ENCODE measurements at regions not wholly inside any gene's neighbourhood (a gene's known extent, or its start where the extent isn't known, plus 50 kb on each side); places are given as distances from the start of the nearest gene placed in this dataset.
"Not testable (repeated sequence)": the region's sequence is repeated elsewhere in the genome, so short reads cannot be mapped to it uniquely, and the experiment has no call there.

DNA sequence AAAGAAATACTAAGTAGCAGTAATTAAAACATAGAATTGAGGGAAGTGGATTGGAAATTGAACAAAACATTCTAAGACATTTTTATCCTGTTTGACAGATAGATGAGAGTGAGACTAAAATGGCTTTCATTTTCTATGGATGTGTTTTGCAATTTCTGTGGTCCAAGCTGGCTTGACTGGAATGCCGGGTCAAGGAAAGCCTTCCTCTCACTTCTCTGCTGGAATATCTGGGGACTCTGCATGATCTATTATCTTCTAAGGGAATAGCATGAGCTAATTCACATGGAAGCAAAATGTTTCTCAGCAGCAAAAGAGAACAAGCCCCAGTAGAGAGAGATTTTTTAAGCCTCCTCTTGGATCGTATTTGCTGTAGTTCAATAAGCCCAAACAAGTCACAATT is 407.9 kb upstream of the ATXN7L3B start:
- no peaks in the 10 kb centered on the region for H3K27me3 Mint-ChIP-seq
- H3K27ac Mint-ChIP-seq, result no peak overlapping the region
- H3K4me3 Mint-ChIP-seq, result no peak overlapping the region
- DNase-seq (no peak), ATAC-seq (no peak)
- no peaks in the 10 kb centered on the region for H3K4me1 Mint-ChIP-seq
- H3K9me3 Mint-ChIP-seq, result peaks cover 5% of the 10 kb centered on the region
- H3K36me3 Mint-ChIP-seq (ENCODE audit: low read depth), result no peaks in the 10 kb centered on the region

DNA sequence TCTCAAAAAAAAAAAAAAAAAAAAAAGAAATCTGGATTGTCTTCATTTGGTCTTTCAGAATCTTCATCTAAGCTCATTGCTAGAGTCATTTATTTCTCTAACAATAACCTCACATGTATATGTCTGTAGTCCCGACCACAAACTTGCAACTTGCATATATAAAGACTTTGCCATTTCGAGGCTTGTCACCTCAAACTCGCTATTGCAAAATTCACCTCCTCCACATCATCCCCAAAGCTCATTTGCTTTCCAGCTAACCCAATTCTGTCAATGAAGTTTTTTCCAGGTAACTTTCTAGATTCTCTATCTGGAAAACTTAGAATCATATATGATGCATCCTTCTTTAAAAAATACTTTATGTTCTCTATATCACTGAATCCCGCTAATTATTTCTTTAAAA is 393.2 kb upstream of the ATXN7L3B start:
- Mint-ChIP-seq H3K9me3 (no peaks in the 10 kb centered on the region), H3K27me3 (no peaks in the 10 kb centered on the region), H3K27ac (no peak overlapping the region), H3K36me3 (ENCODE audit: low read depth) (no peaks in the 10 kb centered on the region), H3K4me1 (no peaks in the 10 kb centered on the region), H3K4me3 (no peak overlapping the region)
- ATAC-seq (no peak), DNase-seq (no peak)

DNA sequence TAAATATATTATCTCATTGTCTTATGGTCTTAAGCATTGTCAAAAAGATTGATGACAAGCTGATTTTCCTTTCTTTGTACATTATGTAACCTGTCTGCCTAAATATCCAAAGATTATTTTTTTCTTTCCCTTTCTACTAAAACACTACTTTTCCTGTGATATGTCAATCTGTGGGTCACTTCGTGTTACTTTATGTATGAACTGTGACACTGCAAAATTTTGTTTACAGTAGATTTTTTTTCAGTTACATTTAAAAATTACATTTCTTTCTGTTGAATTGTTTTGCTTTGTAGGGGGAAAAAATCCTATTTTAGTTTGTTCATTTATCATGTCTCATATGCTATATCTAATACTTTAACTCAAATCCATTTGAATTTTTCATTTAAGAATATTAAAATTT is 392.3 kb upstream of the ATXN7L3B start:
- H3K36me3 Mint-ChIP-seq (ENCODE audit: low read depth), result no peaks in the 10 kb centered on the region
- no peaks in the 10 kb centered on the region for H3K27me3 Mint-ChIP-seq
- no peaks in the 10 kb centered on the region for H3K9me3 Mint-ChIP-seq
- H3K4me1 Mint-ChIP-seq, result no peaks in the 10 kb centered on the region
- DNase-seq, result no peak
- no peak overlapping the region for H3K27ac Mint-ChIP-seq
- H3K4me3 Mint-ChIP-seq, result no peak overlapping the region
- ATAC-seq, result no peak

DNA sequence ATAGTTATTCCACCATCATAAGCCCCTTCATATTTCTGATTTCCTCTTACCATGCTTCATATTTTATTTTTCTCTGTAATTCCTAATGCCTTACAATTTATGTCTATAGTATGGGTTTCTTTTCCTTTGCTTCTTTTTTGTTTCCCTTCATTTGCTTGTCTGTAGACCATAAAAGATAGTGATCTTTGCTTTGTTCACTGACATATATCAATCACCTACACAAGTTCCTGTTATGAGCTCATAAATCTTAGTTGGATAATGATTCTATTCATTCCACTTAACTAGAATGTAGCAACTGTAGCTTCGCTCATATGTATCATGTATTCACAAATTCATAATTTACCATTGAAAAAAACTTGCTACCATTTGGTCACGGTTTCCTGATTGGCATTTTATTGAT is 388.8 kb upstream of the ATXN7L3B start:
- H3K27ac Mint-ChIP-seq, result no peak overlapping the region
- no peaks in the 10 kb centered on the region for H3K36me3 Mint-ChIP-seq (ENCODE audit: low read depth)
- no peaks in the 10 kb centered on the region for H3K9me3 Mint-ChIP-seq
- no peaks in the 10 kb centered on the region for H3K27me3 Mint-ChIP-seq
- DNase-seq (no peak), ATAC-seq (no peak)
- H3K4me3 Mint-ChIP-seq, result no peak overlapping the region
- no peaks in the 10 kb centered on the region for H3K4me1 Mint-ChIP-seq

DNA sequence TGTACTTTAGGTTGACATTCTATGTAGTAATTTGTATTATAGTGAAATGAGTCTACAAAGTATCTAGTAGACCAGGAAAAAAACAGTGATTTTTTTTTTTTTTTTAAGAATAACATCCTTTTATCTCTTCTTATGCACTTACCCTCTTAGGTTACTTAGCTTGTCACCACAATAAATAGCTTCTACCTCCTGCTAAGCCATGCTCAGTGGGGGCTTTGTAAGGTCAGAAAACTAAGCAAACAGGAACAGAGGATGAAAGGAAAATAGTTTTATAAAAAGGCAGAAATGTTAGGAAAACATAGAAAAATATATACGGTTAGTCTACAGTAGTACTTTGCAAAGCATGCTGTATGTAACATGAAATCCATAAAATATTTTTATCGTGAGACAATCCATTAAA is 385.3 kb upstream of the ATXN7L3B start:
- H3K36me3 Mint-ChIP-seq (ENCODE audit: low read depth), result no peaks in the 10 kb centered on the region
- DNase-seq, result no peak
- no peak overlapping the region for H3K27ac Mint-ChIP-seq
- H3K27me3 Mint-ChIP-seq, result no peaks in the 10 kb centered on the region
- H3K9me3 Mint-ChIP-seq, result no peaks in the 10 kb centered on the region
- H3K4me3 Mint-ChIP-seq, result no peak overlapping the region
- ATAC-seq, result no peak
- H3K4me1 Mint-ChIP-seq, result no peaks in the 10 kb centered on the region

DNA sequence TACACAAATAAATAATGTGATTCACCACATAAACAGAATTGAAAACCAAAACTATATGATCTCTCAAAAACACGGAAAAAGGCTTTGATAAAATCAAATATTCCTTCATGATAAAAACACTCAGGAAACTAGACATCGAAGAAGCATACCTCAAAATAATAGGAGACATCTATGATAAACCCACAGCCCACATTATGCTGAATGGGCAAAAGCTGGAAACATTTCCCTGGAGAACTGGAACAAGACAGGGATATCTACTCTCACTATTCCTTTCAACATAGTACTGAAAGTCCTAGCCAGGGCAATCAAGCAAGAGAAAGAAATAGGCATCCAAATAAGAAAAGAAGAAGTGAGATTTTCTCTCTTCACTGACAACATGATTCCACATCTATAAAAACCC is 371.5 kb upstream of the ATXN7L3B start:
- Mint-ChIP-seq H3K4me1 (no peaks in the 10 kb centered on the region), H3K27me3 (no peaks in the 10 kb centered on the region), H3K27ac (no peak overlapping the region), H3K9me3 (peaks cover 3% of the 10 kb centered on the region), H3K36me3 (ENCODE audit: low read depth) (no peaks in the 10 kb centered on the region), H3K4me3 (no peak overlapping the region)
- DNase-seq (no peak), ATAC-seq (no peak)

DNA sequence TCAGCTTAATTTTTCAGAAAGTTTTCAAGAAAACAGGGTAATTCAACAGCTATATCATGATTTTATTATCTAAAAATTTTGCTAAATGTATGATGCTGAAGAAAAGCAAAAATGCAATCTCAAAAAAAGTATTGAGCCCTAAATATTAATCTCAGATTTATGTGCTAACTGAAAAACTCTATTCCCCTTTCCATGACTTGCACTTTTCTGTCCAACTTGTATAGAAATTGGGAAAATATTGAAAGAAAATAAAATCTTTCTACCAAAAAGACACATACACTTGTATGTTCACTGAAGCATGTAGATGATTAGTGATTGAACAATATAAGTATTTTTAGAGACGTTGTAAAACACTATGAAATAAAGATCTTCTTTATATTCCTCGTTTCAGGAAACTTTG is 368.0 kb upstream of the ATXN7L3B start:
- H3K27me3 Mint-ChIP-seq, result no peaks in the 10 kb centered on the region
- peaks cover 7% of the 10 kb centered on the region for H3K9me3 Mint-ChIP-seq
- no peaks in the 10 kb centered on the region for H3K36me3 Mint-ChIP-seq (ENCODE audit: low read depth)

DNA sequence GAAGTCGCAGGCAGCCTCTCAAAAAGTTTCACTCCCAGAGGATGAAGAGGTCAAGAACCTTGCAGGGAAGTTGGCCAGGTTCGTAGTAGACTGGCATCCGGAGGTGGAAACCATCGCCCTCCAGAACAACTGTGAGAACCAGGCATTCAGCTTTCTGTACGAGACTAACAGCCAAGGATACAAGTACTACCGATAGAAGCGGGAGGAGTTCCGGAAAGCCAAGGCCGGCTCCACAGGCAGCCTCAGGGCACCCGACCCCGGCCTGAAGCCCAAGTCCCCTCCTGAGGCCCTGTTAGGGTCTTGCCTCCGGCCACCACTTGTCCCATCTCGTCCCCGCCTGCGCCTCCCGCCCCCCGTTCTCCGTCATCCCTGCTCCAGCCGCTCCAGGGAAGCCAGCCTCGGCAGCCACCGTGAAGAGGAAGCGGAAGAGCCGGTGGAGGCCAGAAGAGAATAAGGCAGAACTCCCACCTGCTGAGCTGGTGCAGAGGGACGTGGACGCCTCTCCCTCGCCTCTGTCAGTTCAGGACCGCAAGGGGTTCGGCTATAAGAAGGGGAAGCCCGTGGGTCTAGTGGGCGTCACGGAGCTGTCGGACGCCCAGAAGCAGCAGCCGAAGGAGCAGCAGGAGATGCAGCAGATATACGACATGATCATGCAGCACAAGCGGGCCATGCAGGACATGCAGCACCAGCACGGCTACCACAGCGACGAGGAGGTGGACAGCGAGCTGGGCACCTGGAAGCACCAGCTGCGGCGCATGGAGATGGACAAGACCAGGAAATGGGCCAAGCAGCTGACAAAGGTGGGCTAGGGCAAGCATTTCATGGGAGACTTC is 366.8 kb upstream of the ATXN7L3B start:
- no peak for DNase-seq
- Mint-ChIP-seq H3K4me3 (no peak overlapping the region), H3K27ac (no peak overlapping the region), H3K4me1 (no peaks in the 10 kb centered on the region), H3K36me3 (ENCODE audit: low read depth) (no peaks in the 10 kb centered on the region), H3K9me3 (peaks cover 7% of the 10 kb centered on the region), H3K27me3 (no peaks in the 10 kb centered on the region)
- no peak for ATAC-seq

More for the DNA sequence above, 368.0 kb upstream of the ATXN7L3B start:
- no peak overlapping the region for H3K27ac Mint-ChIP-seq
- ATAC-seq (no peak), DNase-seq (no peak)
- no peak overlapping the region for H3K4me3 Mint-ChIP-seq
- no peaks in the 10 kb centered on the region for H3K4me1 Mint-ChIP-seq

DNA sequence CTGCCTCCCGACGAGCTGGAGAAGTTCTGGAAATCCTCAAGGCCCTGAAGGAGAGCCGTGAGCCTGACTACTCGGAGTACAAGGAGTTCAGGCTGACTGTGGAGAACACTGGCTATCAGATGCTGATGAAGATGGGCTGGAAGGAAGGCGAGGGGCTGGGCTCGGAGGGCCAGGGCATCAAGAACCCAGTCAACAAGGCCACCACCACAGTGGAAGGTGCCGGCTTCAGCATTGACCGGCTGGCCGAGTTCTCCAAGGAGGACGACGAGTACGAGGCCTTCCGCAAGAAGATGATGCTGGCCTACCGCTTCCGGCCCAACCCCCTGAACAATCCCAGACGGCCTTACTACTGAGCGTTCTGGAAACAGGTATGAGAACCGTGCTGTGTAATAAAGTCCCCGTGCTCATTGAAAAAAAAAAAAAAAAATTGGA is 366.1 kb upstream of the ATXN7L3B start:
- H3K4me3 Mint-ChIP-seq, result no peak overlapping the region
- H3K27me3 Mint-ChIP-seq, result no peaks in the 10 kb centered on the region
- no peaks in the 10 kb centered on the region for H3K36me3 Mint-ChIP-seq (ENCODE audit: low read depth)
- peaks cover 11% of the 10 kb centered on the region for H3K9me3 Mint-ChIP-seq
- ATAC-seq (no peak), DNase-seq (no peak)
- H3K27ac Mint-ChIP-seq, result no peak overlapping the region
- H3K4me1 Mint-ChIP-seq, result no peaks in the 10 kb centered on the region

DNA sequence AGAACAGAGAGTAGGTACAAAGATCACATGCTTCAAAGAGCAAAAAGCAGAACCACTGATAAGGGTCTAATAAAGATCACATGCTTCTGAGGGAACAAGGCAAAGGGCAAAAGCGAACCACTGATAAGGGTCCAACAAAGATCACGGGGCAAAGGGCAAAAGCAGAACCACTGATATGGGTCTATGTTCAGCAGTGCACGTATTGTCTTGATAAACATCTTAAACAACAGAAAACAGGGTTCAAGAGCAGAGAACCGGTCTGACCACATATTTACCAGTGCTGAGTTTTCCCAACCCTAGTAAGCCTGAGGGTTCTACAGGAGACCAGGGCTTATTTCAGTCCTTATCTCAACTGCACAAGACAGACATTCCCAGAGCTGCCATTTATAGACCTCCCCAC is 362.7 kb upstream of the ATXN7L3B start:
- H3K36me3 Mint-ChIP-seq (ENCODE audit: low read depth); H3K4me1 Mint-ChIP-seq; H3K27me3 Mint-ChIP-seq; H3K4me3 Mint-ChIP-seq; DNase-seq; H3K27ac Mint-ChIP-seq; ATAC-seq: not testable (repeated sequence)
- H3K9me3 Mint-ChIP-seq, result peaks cover 21% of the 10 kb centered on the region

DNA sequence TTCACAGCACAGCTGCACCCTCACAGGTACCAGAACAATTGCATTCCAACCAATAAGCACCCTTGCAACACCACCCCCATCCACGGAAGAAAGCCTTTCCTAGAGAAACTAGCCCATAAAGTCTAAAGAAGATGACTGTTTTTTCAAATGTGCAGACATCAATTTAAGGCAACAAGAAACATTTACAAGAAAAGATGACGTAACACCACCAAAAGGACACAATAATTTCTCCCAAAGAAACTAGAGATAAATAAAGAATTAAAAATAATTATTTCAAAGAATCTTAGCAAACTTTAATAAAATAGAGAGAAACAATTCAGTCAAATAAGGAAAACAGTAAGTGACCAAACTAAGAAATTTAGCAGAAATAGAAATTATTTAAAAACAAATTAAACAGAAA is 352.3 kb upstream of the ATXN7L3B start:
- ATAC-seq, result no peak
- H3K27me3 Mint-ChIP-seq, result no peaks in the 10 kb centered on the region
- H3K36me3 Mint-ChIP-seq (ENCODE audit: low read depth), result no peaks in the 10 kb centered on the region
- no peak for DNase-seq
- H3K4me3 Mint-ChIP-seq, result no peak overlapping the region
- H3K4me1 Mint-ChIP-seq, result no peaks in the 10 kb centered on the region
- no peak overlapping the region for H3K27ac Mint-ChIP-seq
- peaks cover 6% of the 10 kb centered on the region for H3K9me3 Mint-ChIP-seq

DNA sequence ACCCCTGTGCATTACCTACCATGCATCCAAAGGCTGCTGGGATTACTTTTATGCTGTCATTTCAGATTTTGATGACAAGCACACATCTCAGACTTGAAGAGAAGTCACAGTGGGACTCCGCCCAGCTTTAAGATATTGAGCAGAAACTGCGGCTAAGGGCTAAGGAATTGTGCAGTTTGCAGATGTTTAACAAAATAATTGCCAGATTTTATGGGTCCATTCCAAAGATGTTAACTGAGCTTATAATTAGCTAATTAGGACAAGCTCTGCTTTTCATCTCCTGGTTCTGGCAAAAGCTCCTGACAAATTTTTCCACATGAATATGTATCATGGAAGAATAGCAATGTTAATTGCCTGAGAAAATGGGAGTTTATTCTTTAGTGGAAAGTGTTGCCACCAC is 344.4 kb upstream of the ATXN7L3B start:
- DNase-seq, result no peak
- Mint-ChIP-seq H3K27me3 (no peaks in the 10 kb centered on the region), H3K4me1 (no peaks in the 10 kb centered on the region), H3K4me3 (no peak overlapping the region), H3K36me3 (ENCODE audit: low read depth) (no peaks in the 10 kb centered on the region), H3K27ac (no peak overlapping the region), H3K9me3 (peaks cover 7% of the 10 kb centered on the region)
- ATAC-seq, result no peak

DNA sequence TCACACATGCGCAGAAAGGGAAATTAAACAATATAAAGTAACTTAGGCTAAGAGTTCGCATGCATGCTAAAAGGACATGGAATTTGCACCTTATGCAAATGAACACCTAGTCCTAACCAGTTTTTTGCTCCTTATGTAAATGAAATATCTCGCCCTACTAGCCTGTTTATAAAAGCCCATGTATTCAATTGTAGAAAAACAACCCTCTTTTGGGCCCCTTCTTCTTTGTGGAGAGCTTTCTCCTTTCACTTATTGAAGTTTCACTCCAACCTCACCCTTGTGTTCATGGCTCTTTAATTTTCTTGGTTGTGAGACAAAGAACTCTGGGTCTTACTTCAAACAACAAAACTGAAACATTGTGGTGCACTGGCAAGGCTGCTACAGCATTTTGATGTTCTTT is 333.4 kb upstream of the ATXN7L3B start:
- Mint-ChIP-seq H3K27me3 (no peaks in the 10 kb centered on the region), H3K9me3 (peaks cover 7% of the 10 kb centered on the region), H3K36me3 (ENCODE audit: low read depth) (no peaks in the 10 kb centered on the region), H3K4me3 (no peak overlapping the region), H3K27ac (no peak overlapping the region), H3K4me1 (no peaks in the 10 kb centered on the region)
- DNase-seq (no peak), ATAC-seq (no peak)

DNA sequence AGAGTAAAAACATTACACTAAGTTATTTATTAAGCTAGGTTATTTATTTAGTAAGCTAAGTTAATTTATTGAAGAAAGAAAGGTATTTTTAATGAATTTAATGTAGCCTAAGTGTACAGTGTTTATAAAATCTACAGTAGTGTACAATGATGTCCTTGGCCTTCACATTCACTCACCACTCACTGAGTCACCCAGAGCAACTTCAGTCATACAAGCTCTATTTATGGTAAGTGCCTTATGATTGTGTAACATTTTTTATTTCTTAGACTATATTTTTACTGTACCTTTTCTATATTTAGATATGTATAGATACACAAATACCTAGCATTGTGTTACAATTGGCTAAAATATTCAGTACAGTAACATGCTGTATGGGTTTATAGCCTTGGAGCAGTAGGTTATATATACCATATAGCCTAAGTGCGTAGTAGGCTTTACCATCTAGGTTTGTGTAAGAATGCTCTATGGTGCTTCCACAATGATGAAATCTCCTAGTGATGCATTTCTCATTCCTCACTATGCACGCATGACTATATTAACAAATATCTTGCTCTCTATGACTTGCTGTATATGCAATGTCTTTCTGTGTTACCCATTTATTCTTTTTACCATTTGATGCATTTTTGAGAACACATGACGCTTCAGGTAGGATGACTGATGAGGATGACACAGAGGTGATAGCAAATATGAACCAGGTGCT is 309.6 kb upstream of the ATXN7L3B start:
- Mint-ChIP-seq H3K36me3 (ENCODE audit: low read depth) (no peaks in the 10 kb centered on the region), H3K4me3 (no peak overlapping the region), H3K9me3 (no peaks in the 10 kb centered on the region), H3K4me1 (no peaks in the 10 kb centered on the region), H3K27me3 (no peaks in the 10 kb centered on the region), H3K27ac (no peak overlapping the region)
- DNase-seq, result no peak
- no peak for ATAC-seq

DNA sequence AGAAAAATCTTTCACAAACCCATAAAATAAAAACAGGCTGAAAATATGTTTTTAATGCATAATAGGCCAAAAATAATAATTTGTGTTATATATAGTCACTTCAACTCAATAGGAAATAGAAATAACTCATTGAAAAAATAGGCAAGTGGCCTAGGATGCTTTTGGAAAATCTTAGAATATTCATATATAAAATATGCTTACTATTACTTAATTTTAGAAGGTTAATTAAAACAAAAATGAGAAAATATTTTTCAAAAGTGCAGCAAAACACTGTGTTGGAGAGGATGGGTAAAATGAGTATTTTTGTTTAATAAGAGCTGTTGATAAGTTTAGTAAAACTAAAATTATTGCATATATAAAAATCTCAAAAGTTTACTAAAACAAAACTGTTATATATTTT is 308.0 kb upstream of the ATXN7L3B start:
- Mint-ChIP-seq H3K9me3 (no peaks in the 10 kb centered on the region), H3K4me3 (no peak overlapping the region), H3K27me3 (no peaks in the 10 kb centered on the region), H3K4me1 (no peaks in the 10 kb centered on the region), H3K27ac (no peak overlapping the region), H3K36me3 (ENCODE audit: low read depth) (no peaks in the 10 kb centered on the region)
- no peak for ATAC-seq
- no peak for DNase-seq

Data from activated naive CD8-positive, alpha-beta T cell treated with anti-CD3 and anti-CD28 coated beads, Interleukin-2, amount 50 U/mL, for 24 hours (primary cell).